ENCODE measurements at regions not wholly inside any gene's neighbourhood (a gene's known extent, or its start where the extent isn't known, plus 50 kb on each side); places are given as distances from the start of the nearest gene placed in this dataset.

GRCh38 chr6:125584468-125584939 is 164.9 kb upstream of the HEY2 start:
- DNase-seq = no peak
- intact Hi-C loops (cut with DNase I; ENCODE audit: low total_unique reads) (no loop called here), in situ Hi-C loops (cut with MboI; ENCODE audit: low pct_ligation_motif_present in 1 of 4, low pct_unique_long_range_greater_than_20kb in 1 of 4, low sequenced_read_pairs in 3 of 4) (no loop called here)
- H3K27me3 ChIP-seq = no peaks in the 10 kb centered on the region
- TF ChIP-seq POLR2A (IDR thresholded peaks at IDR 0.05) = no peak
- H3K36me3 ChIP-seq = no peaks in the 10 kb centered on the region
- no peak overlapping the region for H3K27ac ChIP-seq
- no peak overlapping the region for H3K4me3 ChIP-seq
- H3K4me1 ChIP-seq = no peaks in the 10 kb centered on the region
- no peaks in the 10 kb centered on the region for H3K9me3 ChIP-seq
- 40 to 60% methylated on average over 7 to 9 of the region's 9 CpGs for WGBS, 2 donors (ENCODE audit: low coverage in 1 of 2)

- DNase-seq = no peak
- in situ Hi-C loops (cut with MboI; ENCODE audit: low pct_ligation_motif_present in 1 of 4, low pct_unique_long_range_greater_than_20kb in 1 of 4, low sequenced_read_pairs in 3 of 4) = no loop called here
- Histone ChIP-seq H3K4me3 (no peak overlapping the region), H3K27me3 (no peaks in the 10 kb centered on the region), H3K9me3 (no peaks in the 10 kb centered on the region), H3K4me1 (no peaks in the 10 kb centered on the region), H3K36me3 (no peaks in the 10 kb centered on the region), H3K27ac (no peak overlapping the region)
- no peak for TF ChIP-seq POLR2AphosphoS5 (IDR thresholded peaks at IDR 0.05)
- no peak for TF ChIP-seq CTCF (IDR thresholded peaks at IDR 0.05)
- TF ChIP-seq POLR2A (IDR thresholded peaks at IDR 0.05) = no peak
- TF ChIP-seq EP300 (IDR thresholded peaks at IDR 0.05; ENCODE audit: low read depth) = no peak
- intact Hi-C loops (cut with DNase I; ENCODE audit: low total_unique reads) = no loop called here
- 77% methylated on average over 4 of the region's 4 CpGs; no CpG with 5 or more reads in 1 of the 2 donors for WGBS, 2 donors (ENCODE audit: low coverage in 1 of 2)
Measured at GRCh38 chr6:125585470-125585869, 164.0 kb upstream of the HEY2 start.

- no peak for DNase-seq
- no peaks in the 10 kb centered on the region for H3K36me3 ChIP-seq
- no peak overlapping the region for H3K27ac ChIP-seq
- no peak for TF ChIP-seq EP300 (IDR thresholded peaks at IDR 0.05; ENCODE audit: low read depth)
- no peak for TF ChIP-seq CTCF (IDR thresholded peaks at IDR 0.05)
- no peak for TF ChIP-seq POLR2AphosphoS5 (IDR thresholded peaks at IDR 0.05)
- no peak for TF ChIP-seq POLR2A (IDR thresholded peaks at IDR 0.05)
- 63% methylated on average over 3 of the region's 3 CpGs; no CpG with 5 or more reads in 1 of the 2 donors for WGBS, 2 donors (ENCODE audit: low coverage in 1 of 2)
- no peaks in the 10 kb centered on the region for H3K9me3 ChIP-seq
- H3K27me3 ChIP-seq = no peaks in the 10 kb centered on the region
- no peak overlapping the region for H3K4me3 ChIP-seq
- H3K4me1 ChIP-seq = no peaks in the 10 kb centered on the region
- in situ Hi-C loops (cut with MboI; ENCODE audit: low pct_ligation_motif_present in 1 of 4, low pct_unique_long_range_greater_than_20kb in 1 of 4, low sequenced_read_pairs in 3 of 4) (no loop called here), intact Hi-C loops (cut with DNase I; ENCODE audit: low total_unique reads) (no loop called here)
Measured at GRCh38 chr6:125586074-125586473, 163.4 kb upstream of the HEY2 start.

GRCh38 chr6:125586605-125587004 is 162.8 kb upstream of the HEY2 start:
- DNase-seq = no peak
- Histone ChIP-seq H3K27ac (no peak overlapping the region), H3K9me3 (no peaks in the 10 kb centered on the region), H3K4me3 (no peak overlapping the region), H3K4me1 (no peaks in the 10 kb centered on the region), H3K36me3 (no peaks in the 10 kb centered on the region), H3K27me3 (no peaks in the 10 kb centered on the region)
- intact Hi-C loops (cut with DNase I; ENCODE audit: low total_unique reads) = no loop called here
- TF ChIP-seq POLR2A (IDR thresholded peaks at IDR 0.05) (no peak), CTCF (IDR thresholded peaks at IDR 0.05) (no peak), EP300 (IDR thresholded peaks at IDR 0.05; ENCODE audit: low read depth) (no peak), POLR2AphosphoS5 (IDR thresholded peaks at IDR 0.05) (no peak)
- in situ Hi-C loops (cut with MboI; ENCODE audit: low pct_ligation_motif_present in 1 of 4, low pct_unique_long_range_greater_than_20kb in 1 of 4, low sequenced_read_pairs in 3 of 4) = no loop called here
- WGBS, 2 donors (ENCODE audit: low coverage in 1 of 2) = 86 to 100% methylated on average over 1 of the region's 1 CpG

Measured in transverse colon (tissue), 4 donors.